Ectodermal cell (in vitro differentiated cells): ENCODE measurements at regions not wholly inside any gene's neighbourhood (a gene's known extent, or its start where the extent isn't known, plus 50 kb on each side); places are given as distances from the start of the nearest gene placed in this dataset.
"Not testable (repeated sequence)": the region's sequence is repeated elsewhere in the genome, so short reads cannot be mapped to it uniquely, and the experiment has no call there.

Experiments used
- H3K27ac ChIP-seq: 2 replicates; pipeline ENCODE4 v1.7.0; 2013; ENCODE audit warnings: mild to moderate bottlenecking, low read depth, low read length; ENCODE audit not compliant: insufficient read depth, poor library complexity, severe bottlenecking
- H3K27me3 ChIP-seq: 2 replicates; pipeline ENCODE4 v1.7.0; 2013; ENCODE audit warnings: mild to moderate bottlenecking, low read length; ENCODE audit not compliant: insufficient read depth, control insufficient read depth, poor library complexity, severe bottlenecking
- H3K36me3 ChIP-seq: one replicate; pipeline ENCODE4 v1.7.0; 2013; ENCODE audit warnings: low read length; ENCODE audit not compliant: control insufficient read depth, insufficient read depth
- H3K4me1 ChIP-seq: one replicate; pipeline ENCODE4 v1.7.0; 2013; ENCODE audit warnings: low read length; ENCODE audit not compliant: control insufficient read depth, insufficient read depth
- H3K4me3 ChIP-seq: 2 replicates; pipeline ENCODE4 v1.7.0; 2013; ENCODE audit warnings: low read depth, low read length, control low read depth; ENCODE audit not compliant: insufficient read depth
- H3K9me3 ChIP-seq: 2 replicates; pipeline ENCODE4 v1.7.0; 2013; ENCODE audit warnings: mild to moderate bottlenecking, low read length, moderate library complexity; ENCODE audit not compliant: control insufficient read depth
- WGBS, 2 experiments: methylation state at CpG; one replicate each; pipeline ENCODE4 v1.1.7; 2013; ENCODE audit warnings: missing lambda C conversion rate in 2 of 2; 5-methylcytosine and 5-hydroxymethylcytosine counted together

DNA sequence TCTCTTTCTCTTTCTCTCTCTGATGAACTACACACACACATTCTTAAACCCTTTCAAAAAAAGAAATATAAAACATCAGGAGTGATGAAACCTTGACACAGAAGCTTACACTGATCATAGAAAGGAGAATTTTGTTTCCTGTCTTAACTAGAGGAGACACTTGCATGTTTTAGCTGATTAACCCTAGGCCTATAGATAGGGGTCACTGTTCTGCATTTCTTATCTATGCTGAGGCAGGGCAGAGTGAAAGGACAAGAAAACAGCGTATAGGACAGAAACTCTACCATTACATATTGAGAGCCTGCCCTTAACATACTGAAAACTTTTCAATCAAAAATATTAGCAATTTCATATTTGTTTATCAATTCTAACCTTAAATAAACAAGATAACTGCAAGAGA, 680.6 kb upstream of the MBL2 start:
- H3K9me3 ChIP-seq, result no peaks in the 10 kb centered on the region
- H3K27ac ChIP-seq, result no peak overlapping the region
- no peak overlapping the region for H3K4me3 ChIP-seq
- WGBS, 2 experiments, result 58 to 60% methylated on average over 1 of the region's 1 CpG
- H3K4me1 ChIP-seq, result no peaks in the 10 kb centered on the region
- H3K27me3 ChIP-seq, result no peaks in the 10 kb centered on the region
- H3K36me3 ChIP-seq, result no peaks in the 10 kb centered on the region

GRCh38 chr10:53447576-53447975, 675.0 kb upstream of the MBL2 start:
- Histone ChIP-seq H3K4me3 (no peak overlapping the region), H3K27me3 (no peaks in the 10 kb centered on the region), H3K36me3 (no peaks in the 10 kb centered on the region), H3K4me1 (no peaks in the 10 kb centered on the region), H3K27ac (no peak overlapping the region), H3K9me3 (no peaks in the 10 kb centered on the region)
- 86 to 100% methylated on average over 1 of the region's 1 CpG for WGBS, 2 experiments

- Histone ChIP-seq H3K27ac (no peak overlapping the region), H3K9me3 (no peaks in the 10 kb centered on the region), H3K36me3 (no peaks in the 10 kb centered on the region), H3K27me3 (no peaks in the 10 kb centered on the region), H3K4me1 (no peaks in the 10 kb centered on the region), H3K4me3 (no peak overlapping the region)
- 100% methylated on average over 1 of the region's 1 CpG; no CpG with 5 or more reads in 1 of the 2 experiments for WGBS, 2 experiments
Observed at GRCh38 chr10:53441843-53442242, 669.3 kb upstream of the MBL2 start.

- Histone ChIP-seq H3K4me3 (no peak overlapping the region), H3K36me3 (no peaks in the 10 kb centered on the region), H3K4me1 (no peaks in the 10 kb centered on the region), H3K27ac (no peak overlapping the region), H3K9me3 (no peaks in the 10 kb centered on the region), H3K27me3 (no peaks in the 10 kb centered on the region)
- WGBS, 2 experiments, result 95 to 100% methylated on average over 2 to 3 of the region's 3 CpGs
Observed at GRCh38 chr10:53440601-53441000, 668.0 kb upstream of the MBL2 start.

DNA sequence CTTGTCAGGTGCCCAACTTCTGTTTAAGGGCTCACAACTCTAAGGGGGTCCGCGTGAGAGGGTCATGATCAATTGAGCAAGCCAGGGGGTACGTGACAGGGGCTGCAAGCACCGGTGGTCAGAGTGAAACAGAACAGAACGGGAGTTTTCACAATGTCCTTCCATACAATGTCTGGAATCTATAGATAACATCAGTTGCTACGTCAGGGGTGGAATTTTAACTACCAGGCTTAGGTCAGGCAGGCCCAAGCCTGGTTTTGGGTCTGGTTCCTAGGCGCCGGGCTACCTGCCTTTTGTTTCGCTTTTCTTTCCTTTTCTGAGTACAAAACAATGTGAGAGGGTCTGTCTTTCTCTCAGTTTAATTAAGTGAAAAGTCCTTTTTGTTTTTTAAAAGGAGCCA, 666.5 kb upstream of the MBL2 start:
- not testable (repeated sequence) for H3K4me1 ChIP-seq, H3K27ac ChIP-seq, H3K36me3 ChIP-seq, H3K27me3 ChIP-seq, H3K4me3 ChIP-seq, H3K9me3 ChIP-seq
- WGBS, 2 experiments, result 88 to 89% methylated on average over 9 of the region's 9 CpGs

GRCh38 chr10:53434413-53434812, 661.8 kb upstream of the MBL2 start:
- no CpG with 5 or more reads among the region's 4 CpGs for WGBS, 2 experiments
- Histone ChIP-seq H3K4me1 (no peaks in the 10 kb centered on the region), H3K27ac (no peak overlapping the region), H3K9me3 (no peaks in the 10 kb centered on the region), H3K36me3 (no peaks in the 10 kb centered on the region), H3K27me3 (no peaks in the 10 kb centered on the region), H3K4me3 (no peak overlapping the region)

GRCh38 chr10:53432035-53432434, 659.5 kb upstream of the MBL2 start:
- H3K4me3 ChIP-seq, result no peak overlapping the region
- WGBS, 2 experiments, result 100% methylated on average over 1 to 2 of the region's 2 CpGs

DNA sequence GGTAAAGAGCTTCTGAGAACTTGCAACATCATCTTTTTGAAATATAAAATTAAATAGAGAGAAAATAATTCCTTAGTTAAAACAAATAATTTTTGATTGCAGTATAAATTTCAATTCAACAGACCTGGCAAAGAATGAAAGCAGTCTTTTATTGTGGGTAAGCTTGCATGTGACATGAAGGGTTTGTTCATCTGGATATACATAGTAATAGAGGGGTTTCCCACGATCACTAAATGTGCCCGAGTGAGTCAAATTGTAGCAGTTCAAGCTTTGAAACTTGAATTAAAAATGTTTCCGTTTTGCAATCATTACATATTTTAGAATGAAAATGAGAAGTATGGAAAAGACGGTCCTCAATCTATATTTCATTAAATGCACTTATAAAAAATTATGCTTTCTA, 658.4 kb upstream of the MBL2 start:
- no peaks in the 10 kb centered on the region for H3K9me3 ChIP-seq
- WGBS, 2 experiments, result 89 to 100% methylated on average over 2 of the region's 4 CpGs

More at GRCh38 chr10:53432035-53432434, 659.5 kb upstream of the MBL2 start:
- no peak overlapping the region for H3K27ac ChIP-seq
- no peaks in the 10 kb centered on the region for H3K27me3 ChIP-seq
- no peaks in the 10 kb centered on the region for H3K36me3 ChIP-seq
- no peaks in the 10 kb centered on the region for H3K4me1 ChIP-seq
- no peaks in the 10 kb centered on the region for H3K9me3 ChIP-seq

DNA sequence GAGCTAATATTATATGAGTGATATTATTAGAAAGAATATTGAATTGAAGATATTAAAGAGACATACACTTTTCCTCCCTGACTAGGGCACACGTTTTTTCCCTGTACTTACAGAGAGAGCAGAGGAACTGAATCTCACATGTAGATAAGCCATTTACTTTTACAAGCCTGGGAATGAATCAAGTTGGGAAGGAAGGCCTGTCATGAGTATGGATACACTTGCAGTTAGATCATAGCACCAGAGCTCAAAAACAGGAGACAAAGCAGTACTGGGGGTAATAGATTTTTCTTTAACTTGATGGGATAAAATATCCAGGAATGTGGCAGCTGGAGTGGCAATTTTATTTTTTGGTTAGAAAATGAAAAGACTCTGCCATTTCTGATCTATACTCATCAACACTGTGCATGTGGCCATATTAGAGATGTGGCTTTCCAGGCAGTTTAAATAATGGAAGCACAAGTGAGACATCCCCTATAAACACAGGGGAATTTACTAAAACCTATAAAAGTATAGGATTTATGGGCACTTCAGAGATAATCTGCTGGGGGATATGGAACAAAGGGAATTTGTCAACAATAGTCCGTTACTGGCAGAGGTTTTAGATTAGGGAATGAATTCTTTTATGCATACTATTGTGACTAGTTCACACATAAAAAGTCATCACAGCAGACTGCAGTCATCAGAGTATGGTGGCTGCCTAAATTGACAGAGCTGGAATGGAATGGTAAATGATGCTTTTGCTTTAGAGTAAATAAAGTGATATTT, 657.7 kb upstream of the MBL2 start:
- H3K36me3 ChIP-seq, result no peaks in the 10 kb centered on the region
- no peak overlapping the region for H3K27ac ChIP-seq
- no peaks in the 10 kb centered on the region for H3K27me3 ChIP-seq
- no peaks in the 10 kb centered on the region for H3K4me1 ChIP-seq
- no peak overlapping the region for H3K4me3 ChIP-seq
- WGBS, 2 experiments, result 87 to 100% methylated on average over 2 of the region's 2 CpGs
- peaks cover 2% of the 10 kb centered on the region for H3K9me3 ChIP-seq

More for the DNA sequence above, 658.4 kb upstream of the MBL2 start:
- no peak overlapping the region for H3K4me3 ChIP-seq
- H3K27me3 ChIP-seq, result no peaks in the 10 kb centered on the region
- H3K36me3 ChIP-seq, result no peaks in the 10 kb centered on the region
- no peak overlapping the region for H3K27ac ChIP-seq
- no peaks in the 10 kb centered on the region for H3K4me1 ChIP-seq

GRCh38 chr10:53422223-53422888, 649.8 kb upstream of the MBL2 start:
- H3K4me1 ChIP-seq, result peaks cover 3% of the 10 kb centered on the region
- WGBS, 2 experiments, result 65 to 66% methylated on average over 5 of the region's 5 CpGs
- no peak overlapping the region for H3K4me3 ChIP-seq
- H3K9me3 ChIP-seq, result peaks cover 2% of the 10 kb centered on the region
- no peak overlapping the region for H3K27ac ChIP-seq
- H3K36me3 ChIP-seq, result no peaks in the 10 kb centered on the region
- H3K27me3 ChIP-seq, result no peaks in the 10 kb centered on the region
